Neural crest cell (in vitro differentiated cells): ENCODE measurements at regions not wholly inside any gene's neighbourhood (a gene's known extent, or its start where the extent isn't known, plus 50 kb on each side); places are given as distances from the start of the nearest gene placed in this dataset.

ENCODE experiments used
- DNase-seq: peaks from one replicate; pipeline ENCODE4 v3.0.0; 2021; ENCODE audit warnings: low read depth, mixed read lengths, low spot score
- H3K27ac Mint-ChIP-seq: one replicate; pipeline ENCODE4 v1.8.0; 2021; ENCODE audit warnings: mild to moderate bottlenecking, mixed read lengths; ENCODE audit not compliant: unreplicated experiment
- H3K27me3 Mint-ChIP-seq: 2 replicates; pipeline ENCODE4 v1.8.0; 2021; ENCODE audit warnings: low read depth, mild to moderate bottlenecking, mixed read lengths
- H3K36me3 Mint-ChIP-seq: 2 replicates; pipeline ENCODE4 v1.8.0; 2021; ENCODE audit warnings: low read depth, mild to moderate bottlenecking, mixed read lengths
- H3K4me1 Mint-ChIP-seq: 2 replicates; pipeline ENCODE4 v1.8.0; 2021; ENCODE audit warnings: mixed read lengths
- H3K4me3 Mint-ChIP-seq: one replicate; pipeline ENCODE4 v1.8.0; 2021; ENCODE audit warnings: mild to moderate bottlenecking, mixed read lengths
- H3K9me3 Mint-ChIP-seq: 2 replicates; pipeline ENCODE4 v1.8.0; 2021; ENCODE audit warnings: mixed read lengths
- CTCF ChIP-seq: fragments of 200-600 bp; sonication (generic); conservative IDR thresholded peaks from 2 replicates; pipeline ENCODE4 v1.5.0; 2021; ENCODE audit warnings: antibody characterized with exemption, mild to moderate bottlenecking

GRCh38 chr2:20130821-20131645, 79.6 kb upstream of the LAPTM4A start:
- peaks cover 8% of the 10 kb centered on the region for H3K27me3 Mint-ChIP-seq
- TF ChIP-seq CTCF, result no peak
- H3K4me3 Mint-ChIP-seq, result no peak overlapping the region
- no peaks in the 10 kb centered on the region for H3K36me3 Mint-ChIP-seq
- no peaks in the 10 kb centered on the region for H3K9me3 Mint-ChIP-seq
- H3K27ac Mint-ChIP-seq, result no peak overlapping the region
- H3K4me1 Mint-ChIP-seq, result peaks cover 6% of the 10 kb centered on the region
- DNase-seq, result no peak

- no peak for DNase-seq
- Mint-ChIP-seq H3K4me1 (no peaks in the 10 kb centered on the region), H3K27me3 (peaks cover 4% of the 10 kb centered on the region), H3K4me3 (no peak overlapping the region), H3K9me3 (no peaks in the 10 kb centered on the region), H3K36me3 (no peaks in the 10 kb centered on the region), H3K27ac (no peak overlapping the region)
- no peak for TF ChIP-seq CTCF
These were observed 78.7 kb upstream of the LAPTM4A start for GRCh38 chr2:20130160-20130560.

- peak overlapping the region; percentile 81 for H3K27ac Mint-ChIP-seq
- no peaks in the 10 kb centered on the region for H3K4me1 Mint-ChIP-seq
- no peak for TF ChIP-seq CTCF
- no peaks in the 10 kb centered on the region for H3K36me3 Mint-ChIP-seq
- no peak overlapping the region for H3K4me3 Mint-ChIP-seq
- DNase-seq, result no peak
- H3K9me3 Mint-ChIP-seq, result no peaks in the 10 kb centered on the region
- H3K27me3 Mint-ChIP-seq, result peaks cover 4% of the 10 kb centered on the region
These were observed 78.1 kb upstream of the LAPTM4A start for GRCh38 chr2:20129331-20130159.

- no peak for TF ChIP-seq CTCF
- Mint-ChIP-seq H3K4me3 (no peak overlapping the region), H3K4me1 (no peaks in the 10 kb centered on the region), H3K27ac (no peak overlapping the region), H3K36me3 (no peaks in the 10 kb centered on the region), H3K27me3 (no peaks in the 10 kb centered on the region), H3K9me3 (no peaks in the 10 kb centered on the region)
- no peak for DNase-seq
These were observed 77.3 kb upstream of the LAPTM4A start for GRCh38 chr2:20128506-20129330.

- Mint-ChIP-seq H3K9me3 (no peaks in the 10 kb centered on the region), H3K36me3 (no peaks in the 10 kb centered on the region), H3K27me3 (peaks cover 8% of the 10 kb centered on the region), H3K27ac (peak overlapping the region; percentile 3), H3K4me3 (no peak overlapping the region), H3K4me1 (no peaks in the 10 kb centered on the region)
- no peak for TF ChIP-seq CTCF
- DNase-seq, result no peak
These were observed 75.0 kb upstream of the LAPTM4A start for GRCh38 chr2:20126469-20126868.
